NCI-H146 (cell line): ENCODE measurements at regions not wholly inside any gene's neighbourhood (a gene's known extent, or its start where the extent isn't known, plus 50 kb on each side); places are given as distances from the start of the nearest gene placed in this dataset.

ENCODE experiments used
- DNase-seq: peaks from one replicate; lab custom pipeline; 2025; lab: John Stamatoyannopoulos, UW

- DNase-seq = no peak
These were observed 244.7 kb downstream of the PTEN start for GRCh38 chr10:88108115-88108610.

- no peak for DNase-seq
These were observed 246.9 kb downstream of the PTEN start for GRCh38 chr10:88110355-88110754.

DNA sequence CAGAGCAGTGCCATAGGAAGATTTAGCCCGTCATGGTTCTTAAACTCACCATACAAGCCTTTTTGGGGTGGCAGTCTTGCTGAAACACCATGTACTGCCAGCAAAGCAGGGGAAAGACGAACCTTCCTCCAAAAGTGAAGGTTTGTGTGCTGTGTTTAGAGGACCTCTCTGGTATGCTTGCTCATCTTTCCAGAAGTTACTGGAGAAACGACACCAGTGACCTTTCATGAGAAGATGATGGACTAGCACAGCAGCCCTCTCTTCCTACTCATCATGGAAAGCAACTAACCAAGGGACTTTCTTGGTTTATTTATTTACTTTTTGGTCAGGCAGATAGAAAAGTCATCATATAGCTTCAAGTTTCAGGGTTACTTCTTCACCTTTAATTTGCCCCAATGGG, 247.4 kb downstream of the PTEN start:
- no peak for DNase-seq

DNA sequence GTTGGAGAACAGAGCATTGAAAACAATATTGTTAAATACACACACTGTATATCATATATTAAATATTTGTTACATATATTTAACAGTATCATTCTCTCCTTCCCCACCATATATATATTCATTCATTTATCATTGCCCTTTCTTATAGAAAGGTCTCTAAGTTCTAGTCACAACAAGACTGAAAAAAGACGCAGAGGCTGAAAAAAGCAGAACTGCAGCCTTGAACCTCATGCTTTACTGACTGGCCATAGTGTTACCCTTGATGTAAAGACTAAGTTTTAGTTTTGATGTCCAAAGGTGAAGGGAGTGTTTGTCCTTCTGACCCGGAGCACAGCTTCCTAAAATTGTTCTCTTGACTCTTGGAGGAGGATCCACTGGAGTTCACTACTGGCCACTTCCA, 247.9 kb downstream of the PTEN start:
- no peak for DNase-seq

DNA sequence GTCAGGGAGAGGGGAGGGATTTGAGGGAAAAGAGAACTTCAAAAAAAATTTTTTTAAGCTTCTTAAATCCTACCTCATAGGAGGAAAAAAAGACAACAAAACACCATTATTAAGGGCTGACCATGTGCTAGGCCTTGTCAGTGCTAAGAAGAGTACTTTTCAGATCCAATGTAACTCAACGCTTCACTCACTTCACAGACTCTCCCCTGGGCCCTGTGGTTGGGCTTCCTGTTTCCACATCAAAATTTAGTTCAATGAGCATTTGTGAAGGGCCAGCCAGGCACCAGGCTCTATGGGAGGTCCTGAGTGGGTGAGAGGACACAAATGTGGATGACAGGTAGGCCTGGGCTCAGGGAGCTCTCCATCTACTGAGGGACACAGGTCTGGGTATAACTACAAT, 249.8 kb downstream of the PTEN start:
- no peak for DNase-seq

DNA sequence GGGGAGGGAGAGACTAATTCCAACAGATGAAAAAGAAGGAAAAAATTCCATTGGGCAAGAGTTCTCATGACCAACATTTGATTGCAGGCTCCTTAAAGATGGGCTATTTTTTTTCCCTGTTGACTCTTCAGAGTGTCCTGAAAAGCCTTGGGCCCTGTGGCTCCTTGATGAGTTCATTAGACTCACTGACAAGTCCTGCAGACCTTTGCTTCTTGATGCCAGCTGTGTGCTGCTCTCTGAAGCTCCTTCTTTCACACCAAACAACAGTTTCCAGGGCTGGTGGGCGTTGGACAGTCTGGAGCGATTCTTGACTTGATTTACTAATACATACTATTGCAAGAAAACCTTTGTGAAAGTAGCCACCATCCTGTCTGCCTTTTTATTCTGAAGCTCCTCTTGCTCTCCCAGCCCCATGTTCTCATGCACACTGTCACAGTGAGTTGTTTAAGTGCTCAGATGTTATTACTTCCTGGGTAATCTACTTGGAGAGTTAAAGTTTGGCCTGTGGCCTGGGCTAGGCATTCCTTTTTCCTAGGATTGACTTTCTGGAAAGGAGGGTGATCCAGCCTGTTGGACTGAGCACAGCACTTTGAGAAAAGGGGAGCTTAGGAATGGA, 250.3 kb downstream of the PTEN start:
- no peak for DNase-seq

DNA sequence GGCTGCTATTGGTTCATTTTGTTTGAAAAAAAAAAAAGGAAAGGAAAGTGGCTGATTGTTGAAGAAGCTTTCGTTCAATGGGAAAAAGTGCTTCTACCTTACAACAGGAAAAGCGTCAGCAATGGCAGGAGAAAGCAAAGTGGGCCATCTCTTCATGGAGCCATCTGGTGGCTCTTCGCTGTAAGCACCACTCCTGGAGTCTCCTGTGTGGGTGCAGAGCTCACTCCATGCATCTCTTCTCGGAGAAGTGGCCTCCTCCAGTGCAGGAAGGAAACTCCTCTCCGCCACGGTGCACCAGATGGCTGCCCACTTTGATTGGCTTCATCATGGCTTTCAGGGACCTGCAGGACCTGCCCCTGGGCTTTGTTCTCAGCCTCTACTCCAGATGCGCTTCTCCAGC, 250.9 kb downstream of the PTEN start:
- DNase-seq = peak; percentile 75

DNA sequence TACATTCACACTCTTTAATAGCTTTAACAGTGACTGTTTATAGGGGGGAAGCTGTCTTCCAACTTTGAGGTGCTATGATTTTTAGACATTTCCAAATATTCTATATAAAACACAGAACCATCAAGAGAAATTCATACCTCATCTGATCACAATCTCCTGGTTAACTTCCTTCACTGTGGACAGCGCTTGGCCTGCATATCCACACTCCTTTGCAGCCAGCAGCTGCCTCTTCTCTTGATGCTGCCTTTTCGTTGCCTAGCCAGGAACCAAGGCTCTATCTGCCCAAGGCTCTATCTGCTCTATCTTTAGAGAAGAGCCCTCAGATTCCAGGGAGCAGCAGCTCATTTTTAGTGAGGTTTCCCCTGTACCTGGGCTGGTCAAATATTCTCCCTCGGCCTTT, 252.0 kb downstream of the PTEN start:
- DNase-seq = no peak

DNA sequence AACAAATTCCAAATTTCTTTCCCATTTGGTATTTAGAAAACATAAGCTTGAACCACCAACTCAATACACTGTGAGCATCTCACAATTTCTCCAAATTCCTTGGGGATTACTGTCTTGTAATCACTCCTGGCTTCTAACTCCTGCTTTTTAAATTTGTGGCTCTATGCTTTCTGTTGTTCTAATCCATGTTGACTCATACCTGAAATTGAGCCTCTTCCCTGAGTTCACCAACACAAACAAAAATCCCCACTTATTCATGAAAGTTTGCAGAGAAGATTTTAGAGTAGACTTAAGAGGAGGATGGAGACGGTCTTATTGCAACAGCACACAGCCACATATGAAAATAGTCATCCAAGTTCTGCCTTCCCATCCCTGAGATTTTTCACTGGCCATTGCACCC, 252.5 kb downstream of the PTEN start:
- DNase-seq = no peak

DNA sequence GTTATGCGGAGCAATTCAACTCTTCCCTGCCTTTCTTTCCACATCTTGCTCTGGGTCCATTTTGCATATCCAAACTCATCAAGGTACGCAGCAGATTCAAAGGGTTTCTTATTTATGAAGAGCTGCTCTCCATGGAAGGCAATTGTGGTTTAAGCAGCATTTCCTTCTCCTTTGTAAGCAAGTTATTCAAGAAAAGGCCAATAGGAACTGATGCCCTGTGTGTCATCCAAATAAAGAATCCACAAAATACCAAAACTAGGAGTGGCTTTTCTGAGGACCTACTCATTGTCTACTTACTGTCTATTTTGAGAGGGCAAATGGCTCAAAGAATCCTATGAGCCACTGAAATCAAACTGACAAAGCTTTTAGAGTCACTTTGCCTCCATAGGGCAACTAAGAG, 253.1 kb downstream of the PTEN start:
- DNase-seq = no peak

DNA sequence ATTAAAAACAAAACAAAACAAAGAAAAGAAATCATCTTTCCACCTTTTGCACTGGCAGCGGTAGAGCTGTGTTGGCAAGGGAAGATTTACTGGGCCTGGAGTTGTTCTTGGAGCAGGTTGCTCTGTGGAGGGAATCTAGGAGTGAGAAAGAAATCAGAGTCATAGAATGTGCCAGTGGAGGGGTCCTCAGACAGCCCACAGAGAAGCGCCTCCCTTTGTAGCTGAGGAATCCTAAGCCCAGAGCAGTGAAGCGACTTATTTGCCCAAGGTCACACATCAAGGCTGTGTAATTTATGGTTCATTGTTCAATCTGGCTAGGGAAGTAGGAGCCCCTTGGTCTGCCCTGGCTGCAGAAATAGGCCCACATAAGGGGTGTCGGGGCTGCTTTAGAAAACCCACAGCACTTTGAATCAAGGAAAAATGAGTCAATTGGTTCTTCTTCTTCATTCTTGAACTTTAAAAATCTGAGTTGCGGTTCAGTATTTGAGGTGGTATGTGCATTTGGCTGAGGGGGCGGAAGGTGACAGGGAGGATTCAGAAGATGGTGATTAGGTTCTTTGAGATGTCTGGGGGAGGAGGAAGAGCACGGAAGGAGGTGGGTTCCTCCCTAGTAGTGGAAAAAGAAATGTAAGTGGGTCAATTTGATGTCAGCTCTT, 253.7 kb downstream of the PTEN start:
- peak; percentile 10 for DNase-seq

- no peak for DNase-seq
These were observed 254.6 kb downstream of the PTEN start for GRCh38 chr10:88117869-88118632.

GRCh38 chr10:88118729-88119128, 255.3 kb downstream of the PTEN start:
- no peak for DNase-seq

DNA sequence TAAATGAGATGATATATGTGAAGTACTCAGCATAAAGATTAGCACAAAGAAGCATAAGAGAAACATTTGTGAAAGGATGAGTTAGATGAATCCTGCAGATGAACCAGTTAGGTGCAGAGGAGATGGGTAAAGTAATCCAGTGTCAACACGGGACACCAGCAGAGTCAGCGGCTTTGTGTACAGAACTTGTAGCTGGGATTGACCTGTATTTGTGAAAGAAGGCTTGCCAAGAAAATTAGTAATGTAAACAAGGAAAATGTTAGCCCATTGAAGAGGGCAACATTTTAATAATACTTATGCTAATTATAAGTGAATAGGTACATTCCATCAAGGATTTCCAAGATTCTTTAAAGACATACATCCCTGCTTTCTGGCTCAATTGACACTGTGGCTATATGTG, 255.7 kb downstream of the PTEN start:
- DNase-seq = peak; percentile 38

GRCh38 chr10:88120075-88120474, 256.6 kb downstream of the PTEN start:
- DNase-seq = no peak

GRCh38 chr10:88120599-88121333, 257.3 kb downstream of the PTEN start:
- DNase-seq = no peak

- no peak for DNase-seq
These were observed 257.9 kb downstream of the PTEN start for GRCh38 chr10:88121361-88121760.

- DNase-seq = no peak
These were observed 258.7 kb downstream of the PTEN start for GRCh38 chr10:88122145-88122544.

GRCh38 chr10:88122576-88122975, 259.2 kb downstream of the PTEN start:
- no peak for DNase-seq

- DNase-seq = no peak
These were observed 262.3 kb downstream of the PTEN start for GRCh38 chr10:88125766-88126165.

- DNase-seq = no peak
These were observed 263.3 kb downstream of the PTEN start for GRCh38 chr10:88126699-88127098.

GRCh38 chr10:88127269-88127668, 263.8 kb downstream of the PTEN start:
- no peak for DNase-seq

GRCh38 chr10:88127766-88128165, 264.3 kb downstream of the PTEN start:
- DNase-seq = no peak
